Natural killer cell treated with Interleukin-12 subunit alpha and Interleukin-12 subunit beta and Interleukin-15 and Interleukin-18, amount 100 ng/mL, for 72 hours (primary cell): ENCODE measurements at regions not wholly inside any gene's neighbourhood (a gene's known extent, or its start where the extent isn't known, plus 50 kb on each side); places are given as distances from the start of the nearest gene placed in this dataset.

Experiments
- ATAC-seq, 2 donors: fragments of 150-1000 bp; cut with Tn5 transposase in 1 of 2; sonication (Bioruptor Pico), chemical (Tn5 transposase) in 1 of 2; 2 replicates each; pipeline ENCODE4 v1.10.0; 2021
- DNase-seq: peaks from one replicate; pipeline ENCODE4 v3.0.0; 2022; ENCODE audit warnings: low spot score
- H3K27ac Mint-ChIP-seq, 2 donors: 1 replicate in 1 of 2; 2 replicates in 1 of 2; pipeline ENCODE4 v1.8.0; 2022; ENCODE audit warnings: mixed read lengths in 2 of 2, mild to moderate bottlenecking in 1 of 2, moderate library complexity in 1 of 2
- H3K27me3 Mint-ChIP-seq, 2 donors: 1 replicate in 1 of 2; 2 replicates in 1 of 2; pipeline ENCODE4 v1.8.0; 2022; ENCODE audit warnings: mixed read lengths in 2 of 2
- H3K36me3 Mint-ChIP-seq: one replicate; pipeline ENCODE4 v1.8.0; 2022; ENCODE audit warnings: mixed read lengths
- H3K4me1 Mint-ChIP-seq, 2 donors: 1 replicate in 1 of 2; 2 replicates in 1 of 2; pipeline ENCODE4 v1.8.0; 2022; ENCODE audit warnings: low read depth in 2 of 2, mixed read lengths in 2 of 2, mild to moderate bottlenecking in 1 of 2
- H3K4me3 Mint-ChIP-seq: one replicate; pipeline ENCODE4 v1.8.0; 2022; ENCODE audit warnings: mixed read lengths
- H3K9me3 Mint-ChIP-seq: 2 replicates; pipeline ENCODE4 v1.8.0; 2022; ENCODE audit warnings: mixed read lengths

- H3K4me3 Mint-ChIP-seq, result no peak overlapping the region
- peaks cover 18% of the 10 kb centered on the region for H3K9me3 Mint-ChIP-seq
- H3K27me3 Mint-ChIP-seq, result no peaks in the 10 kb centered on the region
- DNase-seq (no peak), ATAC-seq (no peak)
- peaks cover 9% of the 10 kb centered on the region for H3K36me3 Mint-ChIP-seq
- no peak overlapping the region for H3K27ac Mint-ChIP-seq
- H3K4me1 Mint-ChIP-seq, result no peaks in the 10 kb centered on the region
These were observed 918.1 kb downstream of the METTL15 start for GRCh38 chr11:29026286-29026685.

- Mint-ChIP-seq H3K4me3 (no peak overlapping the region), H3K27ac (no peak overlapping the region), H3K36me3 (peaks cover 9% of the 10 kb centered on the region), H3K9me3 (peaks cover 18% of the 10 kb centered on the region), H3K4me1 (no peaks in the 10 kb centered on the region), H3K27me3 (no peaks in the 10 kb centered on the region)
- DNase-seq (no peak), ATAC-seq (no peak)
These were observed 916.8 kb downstream of the METTL15 start for GRCh38 chr11:29025001-29025400.

- H3K9me3 Mint-ChIP-seq, result peaks cover 18% of the 10 kb centered on the region
- no peak overlapping the region for H3K4me3 Mint-ChIP-seq
- H3K27ac Mint-ChIP-seq, result no peak overlapping the region
- DNase-seq, result no peak
- H3K4me1 Mint-ChIP-seq, result no peaks in the 10 kb centered on the region
- ATAC-seq, result no peak
- H3K27me3 Mint-ChIP-seq, result no peaks in the 10 kb centered on the region
- peaks cover 9% of the 10 kb centered on the region for H3K36me3 Mint-ChIP-seq
These were observed 916.2 kb downstream of the METTL15 start for GRCh38 chr11:29024386-29024785.

GRCh38 chr11:29023761-29024160, 915.6 kb downstream of the METTL15 start:
- no peaks in the 10 kb centered on the region for H3K4me1 Mint-ChIP-seq
- peaks cover 4% of the 10 kb centered on the region for H3K36me3 Mint-ChIP-seq
- ATAC-seq (no peak), DNase-seq (no peak)
- H3K4me3 Mint-ChIP-seq, result no peak overlapping the region
- H3K27me3 Mint-ChIP-seq, result no peaks in the 10 kb centered on the region
- H3K9me3 Mint-ChIP-seq, result peaks cover 18% of the 10 kb centered on the region
- no peak overlapping the region for H3K27ac Mint-ChIP-seq

GRCh38 chr11:29022676-29023075, 914.5 kb downstream of the METTL15 start:
- Mint-ChIP-seq H3K9me3 (peaks cover 14% of the 10 kb centered on the region), H3K4me1 (no peaks in the 10 kb centered on the region), H3K27me3 (no peaks in the 10 kb centered on the region), H3K4me3 (no peak overlapping the region), H3K27ac (no peak overlapping the region), H3K36me3 (peaks cover 4% of the 10 kb centered on the region)
- ATAC-seq (no peak), DNase-seq (no peak)

- H3K36me3 Mint-ChIP-seq, result no peaks in the 10 kb centered on the region
These were observed 911.9 kb downstream of the METTL15 start for GRCh38 chr11:29019960-29020683.

GRCh38 chr11:29018631-29019030, 910.4 kb downstream of the METTL15 start:
- Mint-ChIP-seq H3K9me3 (peaks cover 12% of the 10 kb centered on the region), H3K27me3 (no peaks in the 10 kb centered on the region), H3K4me1 (no peaks in the 10 kb centered on the region)

More at GRCh38 chr11:29019960-29020683, 911.9 kb downstream of the METTL15 start:
- no peaks in the 10 kb centered on the region for H3K27me3 Mint-ChIP-seq
- H3K4me3 Mint-ChIP-seq, result no peak overlapping the region
- DNase-seq (no peak), ATAC-seq (no peak)
- H3K4me1 Mint-ChIP-seq, result no peaks in the 10 kb centered on the region
- peaks cover 17% of the 10 kb centered on the region for H3K9me3 Mint-ChIP-seq
- no peak overlapping the region for H3K27ac Mint-ChIP-seq

GRCh38 chr11:29017941-29018340, 909.8 kb downstream of the METTL15 start:
- no peak overlapping the region for H3K27ac Mint-ChIP-seq
- H3K36me3 Mint-ChIP-seq, result no peaks in the 10 kb centered on the region
- H3K9me3 Mint-ChIP-seq, result peaks cover 12% of the 10 kb centered on the region
- H3K4me3 Mint-ChIP-seq, result no peak overlapping the region
- DNase-seq (no peak), ATAC-seq (no peak)
- H3K27me3 Mint-ChIP-seq, result no peaks in the 10 kb centered on the region
- no peaks in the 10 kb centered on the region for H3K4me1 Mint-ChIP-seq

More at GRCh38 chr11:29018631-29019030, 910.4 kb downstream of the METTL15 start:
- DNase-seq (no peak), ATAC-seq (no peak)
- Mint-ChIP-seq H3K27ac (no peak overlapping the region), H3K36me3 (no peaks in the 10 kb centered on the region), H3K4me3 (no peak overlapping the region)

- Mint-ChIP-seq H3K4me1 (no peaks in the 10 kb centered on the region), H3K36me3 (no peaks in the 10 kb centered on the region), H3K4me3 (no peak overlapping the region), H3K9me3 (peaks cover 6% of the 10 kb centered on the region), H3K27me3 (no peaks in the 10 kb centered on the region), H3K27ac (no peak overlapping the region)
- DNase-seq, result no peak
- ATAC-seq, result no peak
These were observed 904.3 kb downstream of the METTL15 start for GRCh38 chr11:29012507-29012906.

- Mint-ChIP-seq H3K4me3 (no peak overlapping the region), H3K36me3 (peaks cover 4% of the 10 kb centered on the region), H3K4me1 (no peaks in the 10 kb centered on the region), H3K27ac (no peak overlapping the region), H3K27me3 (no peaks in the 10 kb centered on the region), H3K9me3 (peaks cover 9% of the 10 kb centered on the region)
- no peak for DNase-seq
- ATAC-seq, result no peak
These were observed 901.2 kb downstream of the METTL15 start for GRCh38 chr11:29009426-29009825.

- peaks cover 9% of the 10 kb centered on the region for H3K9me3 Mint-ChIP-seq
These were observed 900.3 kb downstream of the METTL15 start for GRCh38 chr11:29008481-29008880.

GRCh38 chr11:29006668-29007067, 898.5 kb downstream of the METTL15 start:
- no peak for DNase-seq
- no peaks in the 10 kb centered on the region for H3K27me3 Mint-ChIP-seq
- no peak overlapping the region for H3K4me3 Mint-ChIP-seq
- peaks cover 9% of the 10 kb centered on the region for H3K9me3 Mint-ChIP-seq
- no peak for ATAC-seq
- no peak overlapping the region for H3K27ac Mint-ChIP-seq
- H3K4me1 Mint-ChIP-seq, result no peaks in the 10 kb centered on the region
- peaks cover 4% of the 10 kb centered on the region for H3K36me3 Mint-ChIP-seq

More at GRCh38 chr11:29008481-29008880, 900.3 kb downstream of the METTL15 start:
- H3K27me3 Mint-ChIP-seq, result no peaks in the 10 kb centered on the region
- ATAC-seq (no peak), DNase-seq (no peak)
- peaks cover 4% of the 10 kb centered on the region for H3K36me3 Mint-ChIP-seq
- no peak overlapping the region for H3K4me3 Mint-ChIP-seq
- H3K27ac Mint-ChIP-seq, result no peak overlapping the region
- no peaks in the 10 kb centered on the region for H3K4me1 Mint-ChIP-seq

GRCh38 chr11:29005401-29005980, 897.3 kb downstream of the METTL15 start:
- Mint-ChIP-seq H3K4me1 (no peaks in the 10 kb centered on the region), H3K27ac (no peak overlapping the region), H3K27me3 (no peaks in the 10 kb centered on the region), H3K4me3 (no peak overlapping the region), H3K9me3 (peaks cover 16% of the 10 kb centered on the region), H3K36me3 (peaks cover 4% of the 10 kb centered on the region)
- ATAC-seq, result no peak
- DNase-seq, result no peak

GRCh38 chr11:29002816-29003215, 894.6 kb downstream of the METTL15 start:
- Mint-ChIP-seq H3K4me3 (no peak overlapping the region), H3K27ac (no peak overlapping the region), H3K27me3 (no peaks in the 10 kb centered on the region)

More at GRCh38 chr11:29002816-29003215, 894.6 kb downstream of the METTL15 start:
- Mint-ChIP-seq H3K9me3 (peaks cover 24% of the 10 kb centered on the region), H3K36me3 (peaks cover 4% of the 10 kb centered on the region), H3K4me1 (no peaks in the 10 kb centered on the region)
- DNase-seq, result no peak
- ATAC-seq, result no peak
